NCI-H1092 (cell line): ENCODE measurements at regions not wholly inside any gene's neighbourhood (a gene's known extent, or its start where the extent isn't known, plus 50 kb on each side); places are given as distances from the start of the nearest gene placed in this dataset.
"Not testable (repeated sequence)": the region's sequence is repeated elsewhere in the genome, so short reads cannot be mapped to it uniquely, and the experiment has no call there.

Source experiments
- DNase-seq: peaks from one replicate; lab custom pipeline; 2025; lab: John Stamatoyannopoulos, UW

DNA sequence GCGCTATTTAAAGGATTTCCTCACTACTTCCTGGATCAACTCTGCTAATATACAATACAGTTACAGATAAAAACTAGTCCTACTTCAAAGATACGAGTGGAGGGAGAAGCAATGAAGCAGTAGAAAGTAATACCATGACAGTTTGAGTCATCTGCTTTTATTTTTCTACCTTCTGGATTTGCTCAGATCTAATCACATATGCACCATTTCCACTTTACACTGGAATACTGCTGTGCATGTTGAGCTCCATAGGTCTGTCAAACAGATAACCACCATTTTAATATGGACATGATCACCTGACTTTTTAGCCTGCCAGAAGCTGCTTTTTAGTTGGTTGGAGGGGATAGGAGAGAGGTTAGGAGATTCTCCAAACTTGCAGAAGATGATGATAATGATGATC is 92.5 kb downstream of the MMUT start:
- DNase-seq, result no peak

DNA sequence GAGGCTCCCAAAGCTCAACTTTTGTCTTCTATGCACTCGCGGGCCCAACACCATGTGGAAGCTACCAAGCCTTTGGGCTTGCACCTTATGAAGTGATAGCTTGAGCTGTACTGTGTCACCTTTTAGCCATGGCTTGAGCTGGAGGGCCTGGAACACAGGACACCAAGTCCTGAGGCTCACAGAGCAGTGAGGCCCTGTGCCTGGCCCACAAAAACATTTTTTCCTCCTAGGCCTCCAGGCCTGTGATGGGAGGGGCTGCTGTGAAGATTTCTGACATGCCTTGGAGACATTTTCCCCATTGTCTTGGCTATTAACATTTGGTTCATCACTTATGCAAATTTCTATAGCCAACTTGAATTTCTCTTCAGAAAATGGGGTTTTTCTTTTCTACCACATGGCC is 96.5 kb downstream of the MMUT start:
- no peak for DNase-seq

DNA sequence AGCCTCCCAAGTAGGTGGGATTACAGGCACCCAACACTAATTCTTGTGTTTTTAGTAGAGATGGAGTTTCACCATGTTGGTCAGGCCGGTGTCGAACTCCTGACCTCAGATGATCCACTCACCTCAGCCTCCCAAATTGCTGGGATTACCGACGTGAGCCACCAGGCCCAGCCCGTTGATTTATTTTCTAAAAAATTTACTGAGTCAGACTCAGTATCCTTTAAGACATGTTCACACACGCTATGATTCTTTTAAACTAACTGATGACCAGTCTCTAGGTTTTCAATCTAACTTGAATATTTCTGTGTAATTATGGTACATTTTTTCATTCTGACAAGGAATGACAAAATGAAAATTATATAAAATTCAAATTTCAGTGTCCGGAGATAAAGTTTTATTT is 114.5 kb downstream of the MMUT start:
- no peak for DNase-seq

DNA sequence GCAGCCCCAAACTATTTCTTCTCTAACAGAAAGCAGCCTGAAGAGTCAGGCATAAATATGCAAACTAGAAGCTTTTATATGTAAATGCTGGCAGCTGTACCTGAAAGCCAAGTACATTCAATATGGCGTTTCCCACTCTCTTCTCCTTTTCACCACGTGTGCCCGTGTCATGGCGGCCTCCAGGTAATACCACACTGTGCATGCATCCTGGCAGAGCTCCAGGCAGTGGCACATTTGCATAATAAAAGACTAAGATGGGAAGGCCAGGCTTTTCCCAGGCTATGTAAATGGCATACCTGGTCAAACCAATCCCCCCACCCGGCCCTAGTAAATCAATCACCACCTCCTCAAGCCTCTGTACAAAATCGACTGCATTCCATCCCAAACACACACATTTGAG is 120.6 kb downstream of the MMUT start:
- DNase-seq, result no peak

DNA sequence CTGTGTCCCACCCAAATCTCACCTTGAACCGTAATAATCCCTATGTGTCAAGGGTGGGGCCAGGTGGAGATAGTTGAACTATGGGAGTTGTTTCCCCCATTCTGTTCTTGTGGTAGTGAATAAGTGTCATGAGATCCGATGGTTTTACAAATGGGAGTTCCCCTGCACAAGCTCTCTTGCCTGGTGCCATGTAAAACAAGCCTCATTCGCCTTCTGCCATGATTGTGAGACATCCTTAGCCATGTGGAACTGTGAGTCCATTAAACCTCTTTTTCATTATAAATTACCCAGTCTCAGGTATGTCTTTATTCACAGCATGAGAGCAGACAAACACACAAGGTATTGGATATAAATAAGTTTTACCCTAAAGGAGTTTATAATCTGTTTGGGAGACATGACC is 121.2 kb downstream of the MMUT start:
- DNase-seq, result no peak

DNA sequence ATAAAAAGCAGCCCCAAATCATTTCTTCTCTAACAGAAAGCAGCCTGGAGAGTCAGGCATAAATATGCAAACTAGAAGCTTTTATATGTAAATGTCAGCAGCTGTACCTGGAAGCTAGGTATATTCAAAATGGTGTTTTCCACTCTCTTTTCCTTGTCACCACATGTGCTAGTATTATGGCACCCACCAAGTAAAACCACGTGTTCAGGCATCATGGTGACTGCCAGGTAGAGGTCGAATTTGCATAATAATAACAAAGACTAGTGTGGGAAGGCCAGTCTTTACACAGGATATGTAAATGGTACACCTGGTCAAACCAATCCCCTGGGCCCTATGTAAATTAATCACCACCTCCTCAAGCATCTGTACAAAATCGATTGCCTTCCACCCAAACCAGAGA is 124.0 kb downstream of the MMUT start:
- no peak for DNase-seq

DNA sequence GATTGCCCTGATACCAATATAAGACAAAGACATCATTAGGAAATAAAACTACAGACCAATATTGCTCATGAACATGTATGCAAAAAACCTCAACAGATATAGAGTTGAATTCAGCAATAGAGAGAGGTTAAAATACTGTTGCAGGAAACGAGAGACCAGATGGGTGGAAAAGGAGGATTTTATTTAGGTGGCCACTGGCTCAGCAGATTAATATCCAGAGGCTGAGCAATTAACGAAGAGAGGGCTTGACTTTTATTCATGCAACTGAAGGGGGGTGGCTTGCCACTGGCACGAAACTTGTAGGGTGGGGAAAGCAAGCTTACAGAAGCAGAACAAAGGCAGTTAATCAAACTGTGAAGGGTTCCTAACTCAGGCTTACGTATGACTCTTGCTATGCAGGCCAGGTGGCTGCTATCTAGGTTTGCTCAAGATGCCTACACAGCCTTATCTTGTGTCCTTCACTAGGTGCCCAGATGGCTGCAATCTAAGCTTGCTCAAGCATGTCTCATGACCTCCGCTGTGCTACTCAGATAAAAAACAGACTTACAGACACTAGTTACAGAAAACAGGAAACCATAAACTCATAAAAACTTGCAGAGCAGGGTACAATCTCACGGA is 126.4 kb downstream of the MMUT start:
- DNase-seq, result no peak

DNA sequence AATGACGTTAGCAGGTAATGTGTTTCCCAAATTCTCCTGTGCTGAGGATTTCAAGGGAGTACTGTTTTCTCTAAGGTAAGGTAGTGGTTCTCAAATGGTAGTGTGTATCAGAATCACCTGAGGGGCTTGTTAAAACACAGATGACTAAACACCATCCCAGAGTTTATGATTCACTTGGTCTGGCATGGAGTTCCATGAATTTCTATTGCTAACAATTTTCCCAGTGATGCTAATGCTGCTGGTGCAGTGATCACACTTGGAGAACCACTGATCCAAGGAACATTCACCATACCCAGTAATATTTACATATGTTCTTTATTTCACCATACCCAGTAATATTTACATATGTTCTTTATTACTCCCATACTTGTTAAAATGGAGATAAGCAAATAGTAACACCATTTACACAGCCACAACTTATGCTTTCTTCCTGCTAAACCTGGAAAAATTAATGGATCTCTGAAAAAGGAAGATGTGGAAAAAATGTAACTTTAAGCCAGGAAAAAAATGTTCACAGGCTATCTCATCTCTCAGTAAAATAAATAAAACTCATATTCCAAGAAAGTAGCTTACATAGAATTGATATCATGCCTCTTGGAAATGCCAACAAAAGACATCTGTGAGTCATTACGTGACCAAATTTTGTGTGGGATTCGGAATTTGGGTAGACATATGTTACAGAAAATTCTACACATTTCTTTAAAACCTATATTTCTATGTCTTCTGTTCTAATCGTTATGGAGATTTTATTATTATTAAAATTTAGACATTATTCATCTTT is 129.5 kb downstream of the MMUT start:
- DNase-seq, result no peak

DNA sequence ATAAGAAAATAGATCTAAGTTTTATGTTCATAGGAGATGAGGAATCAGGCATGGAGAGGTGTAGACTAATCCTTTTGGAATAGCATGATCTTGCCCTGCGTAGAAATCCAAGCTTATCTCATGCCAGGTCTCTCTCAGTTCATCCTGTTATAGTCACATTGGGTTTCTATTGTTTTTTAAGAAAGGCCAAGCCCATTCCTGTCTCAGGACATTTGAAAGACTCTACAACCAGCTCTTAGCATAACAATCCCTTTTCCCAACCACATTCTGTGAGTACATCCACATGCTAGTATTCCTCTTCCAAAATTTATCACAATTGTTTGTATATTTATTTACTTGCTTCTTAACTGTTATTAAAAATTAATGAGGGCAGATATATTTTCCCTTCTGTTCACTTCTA is 130.3 kb downstream of the MMUT start:
- no peak for DNase-seq

DNA sequence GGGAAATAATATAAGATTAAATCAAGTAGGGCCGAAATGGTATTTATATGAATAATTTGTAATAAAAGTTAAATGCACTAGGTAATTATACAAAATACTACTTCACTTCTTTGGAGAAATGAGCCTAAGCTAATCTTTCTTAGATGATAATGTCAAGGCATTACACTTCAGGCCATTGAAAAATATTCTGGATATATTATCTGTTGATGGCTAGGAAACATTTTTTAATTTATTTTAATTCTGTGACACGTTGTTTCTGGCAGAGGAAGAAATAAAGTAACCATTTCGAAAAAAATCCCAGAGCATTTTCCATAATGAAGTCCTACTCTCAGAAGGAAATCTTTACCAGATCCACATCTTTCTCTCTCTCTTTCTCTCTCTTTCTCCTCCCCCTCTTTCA is 133.9 kb downstream of the MMUT start:
- no peak for DNase-seq

DNA sequence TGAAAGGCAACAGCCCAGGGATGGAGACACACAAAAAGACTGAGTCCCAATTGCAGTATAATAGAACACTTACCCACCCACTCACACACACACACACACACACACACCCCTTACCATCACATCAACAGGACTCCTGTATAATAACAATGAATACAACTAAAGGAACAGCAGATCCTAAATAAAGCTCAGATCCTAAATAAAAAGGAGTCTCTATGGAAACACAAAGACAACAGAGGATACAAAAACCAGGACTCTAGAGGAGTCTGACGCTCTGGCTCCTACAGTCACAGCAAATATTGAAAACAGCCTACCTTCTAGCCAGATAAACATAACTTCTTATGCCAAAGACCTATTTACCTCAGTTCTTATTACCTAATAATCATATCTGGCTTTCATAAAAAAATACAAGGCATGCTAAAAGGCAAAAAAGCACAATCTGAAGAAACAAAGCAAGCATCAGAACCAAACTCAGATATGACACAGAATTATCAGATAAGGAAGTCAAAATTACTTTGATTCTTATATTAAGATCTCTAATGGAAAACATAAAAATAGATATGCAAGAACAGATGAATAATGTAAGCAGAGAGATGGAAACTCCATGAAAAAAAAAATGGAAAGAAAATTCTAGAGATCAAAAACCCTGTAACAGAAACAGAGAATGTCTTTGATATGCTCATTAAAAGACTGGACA is 134.9 kb downstream of the MMUT start:
- DNase-seq, result no peak

DNA sequence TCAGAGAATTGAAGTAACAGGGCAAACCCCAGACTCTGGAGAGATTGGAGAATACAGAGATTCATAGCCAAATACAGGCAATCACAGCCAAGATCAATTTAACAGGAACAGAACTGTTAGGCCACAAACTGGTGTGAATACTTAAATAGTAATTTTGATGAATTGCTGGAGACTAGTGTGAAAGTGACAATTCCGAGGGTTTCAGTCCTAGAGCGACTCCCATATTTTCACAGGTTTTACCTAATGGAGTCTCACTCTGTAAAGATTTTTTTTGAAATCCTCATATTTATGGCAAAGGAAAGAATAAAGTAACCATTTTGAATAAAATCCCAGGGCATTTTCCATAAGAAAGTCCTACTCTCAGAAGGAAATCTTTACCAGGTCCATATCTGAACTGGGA is 135.5 kb downstream of the MMUT start:
- no peak for DNase-seq

DNA sequence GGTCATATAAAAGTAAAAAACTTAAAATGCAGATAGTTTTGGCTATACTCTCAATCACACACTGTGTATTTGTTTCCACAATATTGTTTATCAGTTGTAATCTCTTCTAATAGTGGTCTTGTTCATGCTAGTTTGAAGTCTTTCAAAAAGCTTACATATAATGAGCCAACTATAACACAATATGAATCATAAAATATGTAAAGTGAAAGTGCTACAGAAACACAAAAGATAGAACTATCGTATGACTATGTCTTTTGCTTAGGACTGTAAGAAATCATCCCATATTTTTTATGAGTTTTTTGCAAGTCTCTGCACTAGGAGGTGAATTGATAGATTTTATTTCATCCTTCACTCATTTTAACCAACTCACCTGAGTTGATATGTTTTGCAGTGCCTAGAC is 136.0 kb downstream of the MMUT start:
- DNase-seq, result no peak

DNA sequence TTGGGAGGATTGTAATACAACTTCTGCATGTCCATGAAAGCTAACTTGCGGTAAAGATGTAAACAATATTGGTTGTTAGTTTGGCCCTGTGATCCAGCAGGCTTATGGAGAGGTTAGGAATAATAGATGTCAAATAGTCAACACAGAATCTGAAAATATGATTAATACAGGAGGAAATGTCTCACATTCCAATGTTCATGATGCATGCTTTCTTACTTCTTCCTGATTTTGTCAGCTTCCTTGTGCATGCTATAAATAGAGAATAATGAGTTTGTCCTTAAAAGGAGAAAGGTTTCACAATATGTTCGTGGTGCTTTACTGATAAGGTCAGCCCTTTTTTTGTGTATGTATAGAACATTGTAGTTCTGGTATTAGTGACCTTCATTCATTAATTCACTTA is 136.7 kb downstream of the MMUT start:
- no peak for DNase-seq

DNA sequence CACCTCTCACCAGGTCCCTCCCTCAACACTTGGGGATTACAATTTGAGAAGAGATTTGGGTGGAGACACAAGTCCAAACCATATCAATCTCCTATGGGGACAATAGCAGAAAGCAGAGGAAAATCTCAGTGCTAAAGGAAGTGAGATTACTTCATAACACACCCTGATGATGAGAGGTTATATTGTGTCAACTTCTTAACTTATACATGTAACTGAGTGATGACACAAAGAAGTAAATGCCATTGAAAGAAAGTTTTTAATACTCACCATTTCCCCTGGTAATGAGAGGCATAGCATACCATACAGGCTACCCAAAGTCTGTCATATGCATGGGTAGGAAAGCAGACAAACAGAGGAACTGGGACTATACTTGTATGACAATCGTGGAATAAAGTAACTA is 137.2 kb downstream of the MMUT start:
- DNase-seq, result no peak

DNA sequence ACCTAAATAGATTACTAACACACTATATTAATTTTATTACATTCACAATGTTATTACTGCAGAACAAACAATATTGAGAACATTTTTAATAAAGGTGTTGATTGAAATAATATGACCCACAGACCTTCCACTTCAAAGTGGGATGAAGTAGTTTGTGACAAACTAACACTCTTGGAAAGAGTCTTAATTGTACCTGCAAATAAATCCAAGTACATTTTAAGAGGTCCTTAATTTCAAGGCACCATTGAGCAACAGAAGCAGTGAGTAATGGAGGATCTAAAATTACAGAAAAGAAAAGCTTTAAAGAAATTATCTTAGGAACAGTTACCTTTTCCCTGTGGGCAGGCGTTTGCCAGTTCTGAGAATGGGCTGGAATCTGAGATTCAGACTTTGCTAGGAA is 140.2 kb downstream of the MMUT start:
- no peak for DNase-seq

DNA sequence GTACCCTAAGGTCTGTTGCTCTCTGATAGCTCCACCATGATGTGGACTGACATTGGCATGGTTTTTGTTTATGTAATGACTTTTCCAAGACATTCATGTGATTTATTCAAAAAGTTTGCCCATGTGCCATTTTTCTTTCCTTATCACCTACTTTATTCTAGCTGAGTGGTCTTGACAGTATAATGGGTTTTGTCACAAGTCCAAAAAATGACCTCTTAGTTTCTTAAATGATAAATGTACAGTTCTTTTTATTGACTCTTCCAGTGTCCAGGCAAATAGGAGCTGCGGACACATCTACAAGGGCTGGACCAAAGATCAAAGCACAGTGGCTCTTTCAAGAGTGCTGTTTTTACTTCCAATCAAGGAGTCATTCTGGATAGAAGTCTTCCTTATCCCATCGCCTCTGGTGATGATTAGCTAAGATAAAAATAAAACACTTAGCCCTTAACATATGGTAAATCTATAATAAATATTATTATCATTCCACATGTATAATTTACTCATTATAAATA is 141.4 kb downstream of the MMUT start:
- no peak for DNase-seq

DNA sequence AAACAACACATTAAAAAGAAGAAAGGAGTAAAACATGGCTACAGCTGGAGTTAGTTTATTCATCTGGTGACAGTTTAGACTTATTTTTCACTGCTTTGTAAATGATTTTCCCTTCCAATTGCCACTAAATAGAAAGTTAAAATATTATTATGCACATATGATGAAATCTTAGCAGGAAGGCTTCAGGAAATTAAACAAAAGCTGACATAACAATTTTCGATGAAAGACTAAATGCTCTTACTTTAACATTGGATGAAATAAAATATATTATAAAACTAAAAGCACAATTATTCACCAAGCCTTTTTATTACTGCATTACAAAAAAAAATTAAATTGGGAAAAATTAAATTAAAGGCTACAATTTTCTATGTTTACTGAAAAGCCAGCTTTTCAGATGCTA is 158.0 kb downstream of the MMUT start:
- DNase-seq, result no peak

DNA sequence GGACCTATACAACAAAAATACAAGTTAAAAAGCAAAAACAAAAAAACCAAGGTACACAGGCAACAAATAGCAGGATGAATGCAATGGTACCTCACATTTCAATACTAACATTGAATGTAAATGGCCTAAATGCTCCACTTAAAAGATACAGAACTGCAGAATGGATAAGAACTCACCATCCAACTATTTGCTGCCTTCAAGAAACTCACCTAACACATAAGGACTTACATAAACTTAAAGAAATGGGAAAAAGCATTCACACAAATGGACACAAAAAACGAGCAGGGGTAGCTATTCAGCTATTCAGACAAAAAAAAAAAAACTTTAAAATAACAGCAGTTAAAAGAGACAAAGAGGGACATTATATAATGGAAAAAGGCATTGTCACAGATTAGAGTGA is 158.7 kb downstream of the MMUT start:
- not testable (repeated sequence) for DNase-seq

DNA sequence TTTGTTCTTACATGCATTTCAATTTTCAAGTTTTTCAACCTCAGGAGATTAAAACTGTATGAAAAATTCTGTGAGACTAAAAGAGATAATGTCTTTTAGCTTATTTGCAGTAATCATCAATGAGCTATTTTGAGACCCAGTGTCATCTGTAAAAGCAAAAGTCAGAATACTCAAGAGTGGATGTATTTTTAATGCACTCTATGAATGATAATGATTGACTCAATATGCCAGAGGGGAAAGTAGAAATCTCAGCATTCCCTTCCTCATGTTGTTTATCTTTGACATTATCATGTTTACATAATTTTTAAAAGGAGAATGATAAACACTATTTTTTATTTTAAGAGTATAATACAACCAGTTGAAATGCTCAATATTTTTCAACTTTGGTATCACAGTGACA is 162.1 kb downstream of the MMUT start:
- DNase-seq, result no peak

DNA sequence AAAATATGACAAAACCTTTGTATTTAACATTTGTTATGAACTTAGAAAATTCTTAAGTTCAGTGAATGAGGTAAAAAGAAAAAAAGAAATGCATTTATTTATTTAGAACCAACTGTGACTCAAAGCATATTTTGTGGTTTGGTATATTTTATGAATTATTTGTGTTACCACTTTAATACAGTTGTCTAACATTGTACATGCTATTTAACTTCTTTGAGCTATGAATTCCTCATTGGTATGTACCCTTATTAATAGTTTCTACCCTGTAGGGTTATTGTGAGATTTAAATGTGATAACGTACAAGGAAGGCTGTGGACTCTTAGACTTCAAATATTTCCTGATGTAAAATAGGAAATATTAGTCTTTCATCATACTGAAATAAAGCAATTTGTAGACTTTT is 162.6 kb downstream of the MMUT start:
- no peak for DNase-seq

DNA sequence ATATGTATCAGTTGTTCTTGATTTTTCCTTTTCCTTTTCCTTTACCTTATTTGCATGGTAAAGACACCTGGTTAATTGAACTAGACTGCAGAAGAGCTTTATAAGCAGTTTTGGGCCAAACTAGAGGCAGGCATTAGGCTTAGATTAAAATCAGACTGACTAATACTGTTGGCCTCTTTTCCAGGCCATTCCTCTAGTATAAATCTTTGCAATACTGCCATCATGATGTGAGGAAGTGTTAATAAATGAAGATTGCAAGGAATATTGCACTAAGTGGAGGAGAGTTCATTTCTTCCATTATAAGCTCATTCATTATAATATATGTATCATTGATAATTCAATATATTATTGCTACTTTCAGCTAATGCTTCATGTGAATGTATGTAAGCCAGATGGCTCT is 163.8 kb downstream of the MMUT start:
- no peak for DNase-seq

DNA sequence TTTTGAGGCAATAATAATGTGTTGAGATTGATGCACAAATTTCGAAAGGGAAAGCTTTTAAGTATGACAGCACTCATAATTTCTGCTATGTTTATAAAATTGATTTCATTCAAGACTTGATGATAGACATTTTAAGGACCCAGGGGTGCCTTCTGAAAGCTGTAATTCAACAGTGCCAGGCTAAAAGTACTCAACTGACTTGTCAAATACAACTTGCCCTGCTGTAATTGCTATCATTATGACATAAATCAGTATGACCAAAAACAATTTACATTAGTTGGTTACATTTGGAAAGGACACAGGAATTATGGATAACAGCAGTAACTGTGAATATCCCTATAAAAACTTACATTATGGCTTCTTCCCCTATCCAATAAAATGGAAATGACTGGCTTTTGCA is 178.9 kb downstream of the MMUT start:
- DNase-seq, result no peak
